Small intestine (tissue), 7 donors: ENCODE measurements at regions not wholly inside any gene's neighbourhood (a gene's known extent, or its start where the extent isn't known, plus 50 kb on each side); places are given as distances from the start of the nearest gene placed in this dataset.
A peak's percentile ranks its signal among the peaks of the same experiment; 100 is the strongest.
"Not testable (repeated sequence)": the region's sequence is repeated elsewhere in the genome, so short reads cannot be mapped to it uniquely, and the experiment has no call there.

Experiments
- DNase-seq, 2 donors: peaks; one replicate each; pipeline versions ENCODE4 v3.0.0 to v3.0.0-alpha.2; 2013
- FAIRE-seq: peaks from 2 replicates; lab custom pipeline; 2012; peaks lifted over from hg19 to GRCh38; lab: Jason Lieb, UNC
- H3K27ac ChIP-seq, 3 donors: one replicate each; pipeline ENCODE4 v1.5.1; 2013; ENCODE audit warnings: low read length in 2 of 3, mild to moderate bottlenecking in 2 of 3, control low read depth in 1 of 3, inconsistent platforms in 1 of 3, low read depth in 1 of 3, moderate library complexity in 1 of 3
- H3K27me3 ChIP-seq, 3 donors: one replicate each; pipeline ENCODE4 v1.6.1; 2013; ENCODE audit warnings: low read length in 3 of 3, inconsistent platforms in 1 of 3; ENCODE audit not compliant: control insufficient read depth in 3 of 3, insufficient read depth in 3 of 3
- H3K36me3 ChIP-seq, 3 donors: one replicate each; pipeline ENCODE4 v1.6.1; 2013; ENCODE audit warnings: low read length in 3 of 3, inconsistent platforms in 1 of 3, low read depth in 1 of 3, mild to moderate bottlenecking in 1 of 3, moderate library complexity in 1 of 3; ENCODE audit not compliant: control insufficient read depth in 3 of 3, insufficient read depth in 2 of 3
- H3K4me1 ChIP-seq, 3 donors: one replicate each; pipeline ENCODE4 v1.6.1; 2013; ENCODE audit warnings: low read length in 2 of 3, inconsistent platforms in 1 of 3, low read depth in 1 of 3, mild to moderate bottlenecking in 1 of 3, moderate library complexity in 1 of 3; ENCODE audit not compliant: control insufficient read depth in 3 of 3, insufficient read depth in 2 of 3
- H3K4me3 ChIP-seq, 3 donors: one replicate each; pipeline ENCODE4 v1.5.1; 2013; ENCODE audit warnings: low read length in 3 of 3, control low read depth in 1 of 3, inconsistent platforms in 1 of 3, low read depth in 1 of 3, mild to moderate bottlenecking in 1 of 3, moderate library complexity in 1 of 3
- H3K9me3 ChIP-seq, 2 donors: one replicate each; pipeline ENCODE4 v1.6.1; 2013; ENCODE audit warnings: low read depth in 1 of 2, low read length in 1 of 2; ENCODE audit not compliant: control insufficient read depth in 2 of 2, insufficient read depth in 1 of 2
- WGBS, 3 donors: extraction: QIAGEN DNeasy Blood & Tissue Kit; methylation state at CpG; one replicate each; pipeline ENCODE4 v1.1.7; 2013; 5-methylcytosine and 5-hydroxymethylcytosine counted together
- donor health status: healthy with polysubstance abuse.
- donor health status: control.
- donor health status: control.
- donor health status: Bipolar disorder and iron deficiency.
- donor health status: healthy.

- not testable (repeated sequence) for H3K4me3 ChIP-seq, FAIRE-seq, H3K27ac ChIP-seq, DNase-seq, H3K36me3 ChIP-seq, H3K27me3 ChIP-seq, H3K4me1 ChIP-seq, H3K9me3 ChIP-seq
- 82 to 89% (median 89%) methylated on average over 2 to 3 of the region's 3 CpGs for WGBS, 3 donors
Observed at GRCh38 chr4:186837463-186837862, 113.8 kb upstream of the FAT1 start.

- WGBS, 3 donors = 90 to 98% (median 92%) methylated on average over 2 of the region's 2 CpGs
- Histone ChIP-seq H3K4me1 (no peaks in the 10 kb centered on the region), H3K4me3 (no peak overlapping the region), H3K27me3 (no peaks in the 10 kb centered on the region), H3K27ac (no peak overlapping the region), H3K9me3 (no peaks in the 10 kb centered on the region), H3K36me3 (no peaks in the 10 kb centered on the region)
- DNase-seq (no peak), FAIRE-seq (no peak)
Observed at GRCh38 chr4:186838295-186838694, 114.6 kb upstream of the FAT1 start.

- Histone ChIP-seq H3K27me3 (no peaks in the 10 kb centered on the region), H3K4me3 (no peak overlapping the region), H3K9me3 (no peaks in the 10 kb centered on the region), H3K36me3 (no peaks in the 10 kb centered on the region), H3K27ac (peak overlapping the region in 1 of 3 donors; percentile 82), H3K4me1 (peaks cover 0 to 7% (median 0%) of the 10 kb centered on the region in 3 donors)
- FAIRE-seq = no peak
- 62 to 83% (median 79%) methylated on average over 11 of the region's 11 CpGs for WGBS, 3 donors
- no peak for DNase-seq
Observed at GRCh38 chr4:186839122-186840037, 115.7 kb upstream of the FAT1 start.

GRCh38 chr4:186840222-186840701, 116.6 kb upstream of the FAT1 start:
- 63 to 90% (median 83%) methylated on average over 7 of the region's 7 CpGs for WGBS, 3 donors
- Histone ChIP-seq H3K27ac (peak overlapping the region in 1 of 3 donors; percentile 82), H3K4me3 (no peak overlapping the region), H3K36me3 (no peaks in the 10 kb centered on the region), H3K4me1 (peaks cover 0 to 15% (median 2%) of the 10 kb centered on the region in 3 donors), H3K27me3 (no peaks in the 10 kb centered on the region), H3K9me3 (no peaks in the 10 kb centered on the region)
- FAIRE-seq (no peak), DNase-seq (no peak)

- no peaks in the 10 kb centered on the region for H3K9me3 ChIP-seq
- 81 to 82% (median 82%) methylated on average over 21 of the region's 21 CpGs for WGBS, 3 donors
- H3K27ac ChIP-seq = peak overlapping the region in 1 of 3 donors; percentile 26
- H3K27me3 ChIP-seq = no peaks in the 10 kb centered on the region
- FAIRE-seq (no peak), DNase-seq (no peak)
- peaks cover 2 to 21% (median 2%) of the 10 kb centered on the region in 3 donors for H3K4me1 ChIP-seq
- H3K36me3 ChIP-seq = no peaks in the 10 kb centered on the region
- no peak overlapping the region for H3K4me3 ChIP-seq
Observed at GRCh38 chr4:186840771-186841301, 117.2 kb upstream of the FAT1 start.

- Histone ChIP-seq H3K27ac (peak overlapping the region; percentile 77 to 86 (median 85)), H3K9me3 (no peaks in the 10 kb centered on the region), H3K4me3 (no peak overlapping the region), H3K27me3 (no peaks in the 10 kb centered on the region), H3K36me3 (no peaks in the 10 kb centered on the region), H3K4me1 (peaks cover 2 to 22% (median 2%) of the 10 kb centered on the region in 3 donors)
- FAIRE-seq (no peak), DNase-seq (peak; percentile 45 to 55)
- 9 to 23% (median 18%) methylated on average over 8 of the region's 8 CpGs for WGBS, 3 donors
Observed at GRCh38 chr4:186844059-186844681, 120.5 kb upstream of the FAT1 start.

- FAIRE-seq (no peak), DNase-seq (peak; percentile 80 to 82)
- H3K36me3 ChIP-seq = no peaks in the 10 kb centered on the region
- peak overlapping the region; percentile 77 to 86 (median 84) for H3K27ac ChIP-seq
- no peaks in the 10 kb centered on the region for H3K27me3 ChIP-seq
- no peak overlapping the region for H3K4me3 ChIP-seq
- peaks cover 2 to 22% (median 2%) of the 10 kb centered on the region in 3 donors for H3K4me1 ChIP-seq
- 31 to 57% (median 49%) methylated on average over 9 of the region's 9 CpGs for WGBS, 3 donors
- H3K9me3 ChIP-seq = peaks cover 0 to 2% of the 10 kb centered on the region in 2 donors
Observed at GRCh38 chr4:186845137-186845842, 121.6 kb upstream of the FAT1 start.

GRCh38 chr4:186846426-186846825, 122.8 kb upstream of the FAT1 start:
- DNase-seq (no peak), FAIRE-seq (no peak)

More at GRCh38 chr4:186846426-186846825, 122.8 kb upstream of the FAT1 start:
- Histone ChIP-seq H3K36me3 (no peaks in the 10 kb centered on the region), H3K4me1 (peaks cover 2 to 27% (median 2%) of the 10 kb centered on the region in 3 donors), H3K27me3 (no peaks in the 10 kb centered on the region), H3K9me3 (peaks cover 0 to 4% of the 10 kb centered on the region in 2 donors), H3K4me3 (no peak overlapping the region), H3K27ac (no peak overlapping the region)
- 58 to 92% (median 76%) methylated on average over 3 of the region's 3 CpGs for WGBS, 3 donors
